ENCODE measurements at regions not wholly inside any gene's neighbourhood (a gene's known extent, or its start where the extent isn't known, plus 50 kb on each side); places are given as distances from the start of the nearest gene placed in this dataset.

DNA sequence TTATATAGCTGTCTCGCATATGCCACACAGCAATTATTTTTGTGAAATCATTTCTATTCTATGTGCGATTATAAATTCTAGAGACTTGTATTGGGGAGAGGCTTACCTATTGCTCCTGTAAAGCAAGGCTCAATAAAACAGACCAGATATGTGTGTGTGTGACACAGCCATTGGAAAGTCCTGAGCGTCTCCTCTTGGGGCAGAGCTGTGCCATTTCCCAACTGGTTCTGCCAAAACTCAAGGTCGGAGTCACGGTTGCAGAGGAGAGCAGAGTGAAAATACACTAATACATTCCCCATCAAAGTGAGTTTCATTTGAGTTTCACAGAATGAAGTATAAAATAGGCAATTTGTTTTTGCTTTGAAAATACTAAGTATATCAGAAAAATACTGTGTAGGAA, 567.4 kb upstream of the FZD8 start:
- H3K36me3 ChIP-seq (ENCODE audit: control insufficient read depth in 5 of 5, insufficient read depth in 5 of 5, low read length in 5 of 5): no peaks in the 10 kb centered on the region
- H3K27me3 ChIP-seq (ENCODE audit: control insufficient read depth in 5 of 5, insufficient read depth in 4 of 5, low read length in 5 of 5): no peaks in the 10 kb centered on the region
- no peak overlapping the region for H3K4me3 ChIP-seq (ENCODE audit: low read depth in 1 of 5, low read length in 5 of 5)
- no peak overlapping the region for H3K27ac ChIP-seq (ENCODE audit: low read depth, low read length)
- H3K4me1 ChIP-seq (ENCODE audit: control insufficient read depth in 5 of 5, insufficient read depth in 5 of 5, low read length in 5 of 5): no peaks in the 10 kb centered on the region
- H3K9ac ChIP-seq (ENCODE audit: low read length in 5 of 5): no peak overlapping the region
- no peaks in the 10 kb centered on the region for H3K9me3 ChIP-seq (ENCODE audit: control insufficient read depth in 5 of 5, low read length in 5 of 5)

DNA sequence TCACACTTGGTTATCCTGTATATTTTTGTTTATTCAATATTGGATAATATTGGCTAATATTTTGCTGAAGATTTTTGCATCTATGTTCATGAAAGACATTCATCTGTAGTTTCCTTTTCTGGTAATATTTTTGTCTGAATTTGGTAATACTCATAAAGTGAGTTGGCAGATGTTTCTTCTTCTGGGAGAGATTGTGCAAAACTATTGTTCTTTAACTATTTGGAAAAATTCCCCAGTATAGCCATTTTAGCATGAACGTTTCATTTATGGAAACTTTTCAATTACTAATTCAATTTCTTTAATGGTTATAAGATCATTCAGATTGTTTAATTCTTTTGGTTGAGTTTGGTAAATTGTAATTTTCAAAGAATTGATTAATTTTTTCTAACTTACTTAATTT, 560.8 kb upstream of the FZD8 start:
- no peak overlapping the region for H3K27ac ChIP-seq (ENCODE audit: low read depth, low read length)
- no peaks in the 10 kb centered on the region for H3K36me3 ChIP-seq (ENCODE audit: control insufficient read depth in 5 of 5, insufficient read depth in 5 of 5, low read length in 5 of 5)
- no peaks in the 10 kb centered on the region for H3K9me3 ChIP-seq (ENCODE audit: control insufficient read depth in 5 of 5, low read length in 5 of 5)
- no peaks in the 10 kb centered on the region for H3K4me1 ChIP-seq (ENCODE audit: control insufficient read depth in 5 of 5, insufficient read depth in 5 of 5, low read length in 5 of 5)
- no peak overlapping the region for H3K4me3 ChIP-seq (ENCODE audit: low read depth in 1 of 5, low read length in 5 of 5)
- H3K9ac ChIP-seq (ENCODE audit: low read length in 5 of 5): no peak overlapping the region
- H3K27me3 ChIP-seq (ENCODE audit: control insufficient read depth in 5 of 5, insufficient read depth in 4 of 5, low read length in 5 of 5): no peaks in the 10 kb centered on the region

DNA sequence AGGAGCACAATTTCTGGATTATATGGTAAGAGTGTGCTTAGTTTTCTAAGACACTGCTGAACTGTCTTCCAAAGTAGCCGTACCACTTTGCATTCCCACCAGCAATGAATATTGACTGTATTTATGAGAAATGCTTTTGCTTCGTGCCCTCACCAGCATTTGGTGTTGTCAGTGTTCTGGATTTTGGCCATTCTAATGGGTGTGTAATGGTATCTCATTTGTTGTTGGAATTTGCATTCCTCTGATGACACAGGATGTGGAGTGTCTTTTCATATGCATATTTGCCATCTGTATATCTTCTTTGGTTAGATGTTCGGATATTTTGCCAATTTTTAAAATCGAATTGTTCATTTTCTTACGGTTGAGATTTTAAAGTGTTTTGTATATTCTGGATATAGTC, 558.5 kb upstream of the FZD8 start:
- Histone ChIP-seq H3K27me3 (ENCODE audit: control insufficient read depth in 5 of 5, insufficient read depth in 4 of 5, low read length in 5 of 5) (no peaks in the 10 kb centered on the region), H3K4me1 (ENCODE audit: control insufficient read depth in 5 of 5, insufficient read depth in 5 of 5, low read length in 5 of 5) (no peaks in the 10 kb centered on the region), H3K27ac (ENCODE audit: low read depth, low read length) (no peak overlapping the region), H3K9me3 (ENCODE audit: control insufficient read depth in 5 of 5, low read length in 5 of 5) (no peaks in the 10 kb centered on the region), H3K36me3 (ENCODE audit: control insufficient read depth in 5 of 5, insufficient read depth in 5 of 5, low read length in 5 of 5) (no peaks in the 10 kb centered on the region), H3K9ac (ENCODE audit: low read length in 5 of 5) (no peak overlapping the region), H3K4me3 (ENCODE audit: low read depth in 1 of 5, low read length in 5 of 5) (no peak overlapping the region)

DNA sequence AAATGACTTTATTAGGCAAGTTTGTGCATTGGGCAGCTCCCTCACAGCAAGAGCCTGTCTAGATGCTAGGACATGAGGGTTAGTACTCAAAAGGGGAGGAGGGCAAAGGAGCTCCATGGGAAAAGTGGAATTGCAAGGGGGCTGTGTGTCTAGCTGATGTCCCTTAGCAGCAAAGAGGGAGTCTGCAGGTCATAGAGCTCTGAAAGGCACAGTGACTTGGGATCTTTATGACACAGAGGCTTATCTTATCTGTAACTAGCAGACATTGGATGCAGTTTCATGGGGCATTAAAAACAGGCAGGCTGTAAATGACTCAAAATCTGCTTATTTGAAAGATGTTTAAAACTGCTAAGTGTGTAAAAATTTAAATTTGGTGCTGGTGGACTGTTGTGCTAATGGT, 556.2 kb upstream of the FZD8 start:
- Histone ChIP-seq H3K9me3 (ENCODE audit: control insufficient read depth in 5 of 5, low read length in 5 of 5) (peaks cover 0 to under 1% (median 0%) of the 10 kb centered on the region in 5 donors), H3K27ac (ENCODE audit: low read depth, low read length) (no peak overlapping the region), H3K9ac (ENCODE audit: low read length in 5 of 5) (no peak overlapping the region), H3K27me3 (ENCODE audit: control insufficient read depth in 5 of 5, insufficient read depth in 4 of 5, low read length in 5 of 5) (no peaks in the 10 kb centered on the region), H3K4me3 (ENCODE audit: low read depth in 1 of 5, low read length in 5 of 5) (no peak overlapping the region), H3K36me3 (ENCODE audit: control insufficient read depth in 5 of 5, insufficient read depth in 5 of 5, low read length in 5 of 5) (no peaks in the 10 kb centered on the region), H3K4me1 (ENCODE audit: control insufficient read depth in 5 of 5, insufficient read depth in 5 of 5, low read length in 5 of 5) (no peaks in the 10 kb centered on the region)

DNA sequence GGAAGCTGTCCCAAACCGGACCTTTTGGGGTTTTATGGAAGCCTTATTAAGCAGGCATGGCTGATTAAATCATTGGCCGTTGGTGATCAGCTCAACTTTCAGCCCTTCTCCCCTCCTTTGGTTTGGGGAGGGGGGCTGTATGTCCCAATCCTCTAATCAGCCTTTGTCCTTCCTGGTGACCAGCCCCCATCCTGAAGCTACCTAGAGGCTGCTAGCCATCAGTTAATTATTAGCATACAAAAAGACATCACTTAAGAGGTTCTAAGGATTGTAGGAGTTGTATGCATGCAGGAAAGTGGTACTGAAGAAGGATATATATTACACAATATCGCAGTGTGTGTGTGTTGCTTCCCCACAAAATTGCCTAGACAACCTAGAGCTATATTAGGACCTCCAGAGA, 553.3 kb upstream of the FZD8 start:
- Histone ChIP-seq H3K9ac (ENCODE audit: low read length in 5 of 5) (no peak overlapping the region), H3K4me1 (ENCODE audit: control insufficient read depth in 5 of 5, insufficient read depth in 5 of 5, low read length in 5 of 5) (no peaks in the 10 kb centered on the region), H3K9me3 (ENCODE audit: control insufficient read depth in 5 of 5, low read length in 5 of 5) (peaks cover 6 to 26% (median 14%) of the 10 kb centered on the region in 5 donors), H3K36me3 (ENCODE audit: control insufficient read depth in 5 of 5, insufficient read depth in 5 of 5, low read length in 5 of 5) (no peaks in the 10 kb centered on the region), H3K27ac (ENCODE audit: low read depth, low read length) (no peak overlapping the region), H3K4me3 (ENCODE audit: low read depth in 1 of 5, low read length in 5 of 5) (no peak overlapping the region), H3K27me3 (ENCODE audit: control insufficient read depth in 5 of 5, insufficient read depth in 4 of 5, low read length in 5 of 5) (no peaks in the 10 kb centered on the region)

DNA sequence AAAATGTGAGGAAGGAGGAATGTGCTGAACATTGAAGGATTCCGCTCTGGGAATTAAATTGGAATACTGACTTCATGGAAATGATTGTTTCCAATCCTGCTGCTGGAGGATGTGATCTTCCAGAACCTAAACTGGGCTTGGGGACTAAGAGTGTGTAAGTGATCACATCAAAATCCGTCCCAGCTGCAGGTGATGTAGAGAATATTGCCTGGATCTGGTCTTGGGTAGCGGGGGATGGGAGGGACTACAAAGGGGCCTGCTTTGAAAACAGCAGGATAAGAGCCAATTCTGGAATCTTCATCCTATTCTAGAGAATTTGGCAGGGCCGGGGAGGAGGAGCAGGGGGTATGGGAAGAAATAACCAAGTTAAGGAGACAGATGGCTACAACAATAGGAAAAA, 552.2 kb upstream of the FZD8 start:
- H3K27me3 ChIP-seq (ENCODE audit: control insufficient read depth in 5 of 5, insufficient read depth in 4 of 5, low read length in 5 of 5): no peaks in the 10 kb centered on the region
- no peak overlapping the region for H3K27ac ChIP-seq (ENCODE audit: low read depth, low read length)
- no peaks in the 10 kb centered on the region for H3K36me3 ChIP-seq (ENCODE audit: control insufficient read depth in 5 of 5, insufficient read depth in 5 of 5, low read length in 5 of 5)
- H3K9me3 ChIP-seq (ENCODE audit: control insufficient read depth in 5 of 5, low read length in 5 of 5): peaks cover 6 to 26% (median 16%) of the 10 kb centered on the region in 5 donors
- no peak overlapping the region for H3K4me3 ChIP-seq (ENCODE audit: low read depth in 1 of 5, low read length in 5 of 5)
- no peaks in the 10 kb centered on the region for H3K4me1 ChIP-seq (ENCODE audit: control insufficient read depth in 5 of 5, insufficient read depth in 5 of 5, low read length in 5 of 5)
- no peak overlapping the region for H3K9ac ChIP-seq (ENCODE audit: low read length in 5 of 5)

DNA sequence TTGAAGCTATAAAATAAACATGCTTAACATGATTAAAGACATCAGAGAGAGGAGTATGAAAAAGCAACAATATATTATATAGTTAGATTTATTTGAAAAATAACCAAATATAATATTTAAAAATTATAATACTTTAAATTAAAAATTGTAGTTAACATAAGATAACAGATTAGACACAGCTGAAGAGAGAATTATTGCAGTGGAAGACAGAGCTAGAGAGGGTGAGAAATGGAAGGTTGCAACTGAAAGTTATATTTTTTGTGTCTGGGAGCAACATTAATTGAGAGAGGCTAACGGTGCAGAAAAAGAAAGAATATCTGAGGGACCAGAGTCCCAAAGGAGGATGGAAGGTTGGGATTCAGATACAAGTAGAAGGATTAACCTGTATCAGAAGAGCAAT, 548.9 kb upstream of the FZD8 start:
- no peaks in the 10 kb centered on the region for H3K27me3 ChIP-seq (ENCODE audit: control insufficient read depth in 5 of 5, insufficient read depth in 4 of 5, low read length in 5 of 5)

DNA sequence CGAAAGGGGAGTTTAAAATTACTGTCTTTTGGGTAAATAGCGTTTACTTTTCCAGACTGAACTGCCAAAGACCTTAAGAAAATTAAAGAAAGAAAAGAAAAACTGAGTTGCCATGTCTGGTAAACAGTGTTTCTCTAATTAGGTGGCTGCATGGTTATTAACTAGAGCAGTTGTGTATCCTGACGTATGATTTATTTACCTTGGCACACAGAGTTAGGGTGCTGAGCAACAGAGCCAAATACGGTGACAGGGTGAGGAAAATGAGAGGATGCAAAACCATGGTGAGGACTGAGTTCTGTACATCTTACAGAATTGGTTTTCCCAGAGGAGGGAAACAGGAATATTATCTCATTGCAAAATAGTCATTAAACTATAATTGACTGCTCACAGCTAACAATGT, 546.4 kb upstream of the FZD8 start:
- peaks cover 6 to 26% (median 16%) of the 10 kb centered on the region in 5 donors for H3K9me3 ChIP-seq (ENCODE audit: control insufficient read depth in 5 of 5, low read length in 5 of 5)
- H3K4me1 ChIP-seq (ENCODE audit: control insufficient read depth in 5 of 5, insufficient read depth in 5 of 5, low read length in 5 of 5): peaks cover 1 to 16% (median 9%) of the 10 kb centered on the region in 5 donors
- no peak overlapping the region for H3K9ac ChIP-seq (ENCODE audit: low read length in 5 of 5)
- peak overlapping the region; percentile 32 for H3K27ac ChIP-seq (ENCODE audit: low read depth, low read length)
- no peaks in the 10 kb centered on the region for H3K36me3 ChIP-seq (ENCODE audit: control insufficient read depth in 5 of 5, insufficient read depth in 5 of 5, low read length in 5 of 5)
- H3K27me3 ChIP-seq (ENCODE audit: control insufficient read depth in 5 of 5, insufficient read depth in 4 of 5, low read length in 5 of 5): no peaks in the 10 kb centered on the region
- no peak overlapping the region for H3K4me3 ChIP-seq (ENCODE audit: low read depth in 1 of 5, low read length in 5 of 5)

More for the DNA sequence above, 548.9 kb upstream of the FZD8 start:
- H3K36me3 ChIP-seq (ENCODE audit: control insufficient read depth in 5 of 5, insufficient read depth in 5 of 5, low read length in 5 of 5): no peaks in the 10 kb centered on the region
- no peak overlapping the region for H3K9ac ChIP-seq (ENCODE audit: low read length in 5 of 5)
- no peak overlapping the region for H3K27ac ChIP-seq (ENCODE audit: low read depth, low read length)
- H3K4me3 ChIP-seq (ENCODE audit: low read depth in 1 of 5, low read length in 5 of 5): peak overlapping the region in 2 of 5 donors; percentile 22 to 36
- peaks cover 6 to 26% (median 16%) of the 10 kb centered on the region in 5 donors for H3K9me3 ChIP-seq (ENCODE audit: control insufficient read depth in 5 of 5, low read length in 5 of 5)
- H3K4me1 ChIP-seq (ENCODE audit: control insufficient read depth in 5 of 5, insufficient read depth in 5 of 5, low read length in 5 of 5): peaks cover 1 to 16% (median 9%) of the 10 kb centered on the region in 5 donors

DNA sequence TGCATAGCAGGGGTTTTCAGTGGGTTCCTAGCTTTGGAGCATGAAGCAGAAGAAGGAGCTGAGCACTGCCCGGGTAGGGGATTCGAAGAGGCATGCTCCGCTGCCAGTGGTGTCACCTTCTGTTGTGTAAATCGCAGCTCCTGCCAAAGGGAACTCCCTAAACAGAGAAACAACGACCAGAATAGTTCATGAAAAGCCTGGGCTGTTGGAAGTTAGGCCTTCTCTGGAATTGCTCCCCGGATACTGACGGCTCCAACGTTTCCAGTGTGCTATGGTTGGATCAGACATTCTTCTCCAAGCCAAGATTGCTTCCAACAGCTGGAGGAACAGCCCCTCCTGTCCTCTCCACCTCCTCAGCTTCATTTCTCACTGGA, 546.0 kb upstream of the FZD8 start:
- no peaks in the 10 kb centered on the region for H3K36me3 ChIP-seq (ENCODE audit: control insufficient read depth in 5 of 5, insufficient read depth in 5 of 5, low read length in 5 of 5)
- no peak overlapping the region for H3K9ac ChIP-seq (ENCODE audit: low read length in 5 of 5)
- H3K4me1 ChIP-seq (ENCODE audit: control insufficient read depth in 5 of 5, insufficient read depth in 5 of 5, low read length in 5 of 5): peaks cover 1 to 18% (median 9%) of the 10 kb centered on the region in 5 donors
- peak overlapping the region; percentile 32 for H3K27ac ChIP-seq (ENCODE audit: low read depth, low read length)
- H3K9me3 ChIP-seq (ENCODE audit: control insufficient read depth in 5 of 5, low read length in 5 of 5): peaks cover 6 to 25% (median 13%) of the 10 kb centered on the region in 5 donors
- H3K27me3 ChIP-seq (ENCODE audit: control insufficient read depth in 5 of 5, insufficient read depth in 4 of 5, low read length in 5 of 5): no peaks in the 10 kb centered on the region
- no peak overlapping the region for H3K4me3 ChIP-seq (ENCODE audit: low read depth in 1 of 5, low read length in 5 of 5)

DNA sequence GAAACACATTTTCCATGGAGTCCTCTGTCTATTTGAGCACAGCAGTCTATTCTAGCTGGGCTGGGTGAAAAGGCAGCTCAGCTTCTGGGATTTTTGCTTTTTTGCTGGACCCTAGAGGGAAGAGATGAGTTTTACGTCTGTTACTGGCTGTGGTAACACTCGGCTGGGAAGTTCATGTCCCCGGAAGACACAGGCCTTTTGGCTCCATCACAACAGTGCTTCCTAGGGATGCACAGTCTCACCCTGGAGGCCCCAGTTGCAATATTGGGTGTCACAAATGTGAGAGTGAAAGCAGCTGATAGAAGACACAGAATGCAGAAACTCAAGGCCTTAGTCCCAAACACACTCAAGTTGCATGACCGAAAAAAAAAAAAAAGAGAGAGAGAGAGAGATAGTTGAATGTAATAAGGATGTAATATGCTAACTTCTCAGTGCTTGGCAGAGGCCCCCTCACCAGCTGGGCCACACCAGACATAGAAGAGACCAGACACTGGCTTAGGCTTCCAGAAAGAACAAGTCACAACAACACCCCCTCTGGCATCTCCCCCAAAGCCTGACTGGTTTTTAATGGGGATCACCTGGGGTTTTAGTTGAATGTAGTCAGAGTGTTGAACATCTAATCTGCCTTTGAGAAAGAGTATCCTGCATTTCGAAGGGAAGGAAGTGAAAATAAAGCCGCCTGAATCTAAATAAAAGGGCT, 545.4 kb upstream of the FZD8 start:
- Histone ChIP-seq H3K27ac (ENCODE audit: low read depth, low read length) (peak overlapping the region; percentile 32), H3K4me1 (ENCODE audit: control insufficient read depth in 5 of 5, insufficient read depth in 5 of 5, low read length in 5 of 5) (peaks cover 1 to 23% (median 12%) of the 10 kb centered on the region in 5 donors), H3K27me3 (ENCODE audit: control insufficient read depth in 5 of 5, insufficient read depth in 4 of 5, low read length in 5 of 5) (no peaks in the 10 kb centered on the region), H3K9ac (ENCODE audit: low read length in 5 of 5) (no peak overlapping the region), H3K36me3 (ENCODE audit: control insufficient read depth in 5 of 5, insufficient read depth in 5 of 5, low read length in 5 of 5) (no peaks in the 10 kb centered on the region), H3K9me3 (ENCODE audit: control insufficient read depth in 5 of 5, low read length in 5 of 5) (peaks cover 6 to 19% (median 13%) of the 10 kb centered on the region in 5 donors), H3K4me3 (ENCODE audit: low read depth in 1 of 5, low read length in 5 of 5) (no peak overlapping the region)

Data from subcutaneous abdominal adipose tissue (tissue), 5 donors.